RKO (cell line): ENCODE measurements at regions not wholly inside any gene's neighbourhood (a gene's known extent, or its start where the extent isn't known, plus 50 kb on each side); places are given as distances from the start of the nearest gene placed in this dataset.

Experiments
- DNase-seq: peaks from one replicate; pipeline ENCODE4 v3.0.0-alpha.2; 2016; ENCODE audit warnings: low spot score

- DNase-seq = no peak
Observed at GRCh38 chr16:35386619-35387018, 1927.2 kb downstream of the TP53TG3F start.

- peak; percentile 66 for DNase-seq
Observed at GRCh38 chr16:35391328-35391727, 1931.9 kb downstream of the TP53TG3F start.

GRCh38 chr16:35398180-35398579, 1938.8 kb downstream of the TP53TG3F start:
- DNase-seq = no peak

GRCh38 chr16:35399133-35399532, 1939.7 kb downstream of the TP53TG3F start:
- no peak for DNase-seq

GRCh38 chr16:35404273-35404672, 1944.9 kb downstream of the TP53TG3F start:
- no peak for DNase-seq

- no peak for DNase-seq
Observed at GRCh38 chr16:35405526-35405925, 1946.1 kb downstream of the TP53TG3F start.

- DNase-seq = no peak
Observed at GRCh38 chr16:35409503-35409902, 1950.1 kb downstream of the TP53TG3F start.

- no peak for DNase-seq
Observed at GRCh38 chr16:35410438-35410837, 1951.0 kb downstream of the TP53TG3F start.

GRCh38 chr16:35411156-35411555, 1951.7 kb downstream of the TP53TG3F start:
- DNase-seq = no peak

- DNase-seq = no peak
Observed at GRCh38 chr16:35414139-35414538, 1954.7 kb downstream of the TP53TG3F start.

GRCh38 chr16:35414563-35414962, 1955.2 kb downstream of the TP53TG3F start:
- DNase-seq = no peak

GRCh38 chr16:35425270-35425669, 1965.9 kb downstream of the TP53TG3F start:
- no peak for DNase-seq

- peak; percentile 34 for DNase-seq
Observed at GRCh38 chr16:35431829-35432663, 1972.6 kb downstream of the TP53TG3F start.

GRCh38 chr16:35440875-35441274, 1981.5 kb downstream of the TP53TG3F start:
- DNase-seq = no peak

- no peak for DNase-seq
Observed at GRCh38 chr16:35447010-35447558, 1987.7 kb downstream of the TP53TG3F start.

- no peak for DNase-seq
Observed at GRCh38 chr16:35449663-35450062, 1990.3 kb downstream of the TP53TG3F start.

- DNase-seq = no peak
Observed at GRCh38 chr16:35450648-35451047, 1991.2 kb downstream of the TP53TG3F start.

GRCh38 chr16:35452471-35452870, 1993.1 kb downstream of the TP53TG3F start:
- DNase-seq = no peak

- no peak for DNase-seq
Observed at GRCh38 chr16:35463358-35463757, 2003.9 kb downstream of the TP53TG3F start.

GRCh38 chr16:35480361-35480760, 2020.9 kb downstream of the TP53TG3F start:
- DNase-seq = no peak

- no peak for DNase-seq
Observed at GRCh38 chr16:35480988-35481387, 2021.6 kb downstream of the TP53TG3F start.

- DNase-seq = no peak
Observed at GRCh38 chr16:35485915-35486314, 2026.5 kb downstream of the TP53TG3F start.

GRCh38 chr16:35492225-35492624, 2032.8 kb downstream of the TP53TG3F start:
- no peak for DNase-seq

- no peak for DNase-seq
Observed at GRCh38 chr16:35497399-35497798, 2038.0 kb downstream of the TP53TG3F start.
